ENCODE measurements at regions not wholly inside any gene's neighbourhood (a gene's known extent, or its start where the extent isn't known, plus 50 kb on each side); places are given as distances from the start of the nearest gene placed in this dataset.

DNA sequence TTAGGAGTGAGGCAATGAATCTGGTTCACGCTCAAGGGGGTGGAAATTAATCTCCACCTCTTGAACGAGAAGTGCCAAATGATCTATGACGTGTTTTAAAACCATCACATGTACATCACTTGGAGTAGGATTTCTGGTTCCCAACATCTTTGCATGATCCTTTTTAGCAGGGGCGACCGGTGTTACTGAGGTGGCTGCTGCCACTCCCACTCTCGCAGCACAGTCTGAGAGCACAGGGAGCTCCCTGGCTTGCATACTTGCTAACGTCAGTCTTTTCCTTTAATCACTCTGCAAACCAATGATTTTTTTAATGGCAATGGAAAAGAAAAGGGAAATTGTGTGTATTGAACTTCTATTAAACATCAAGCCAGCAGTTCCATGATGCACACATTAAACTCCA is 624.4 kb downstream of the IRX1 start:
- ATAC-seq, result no peak
- H3K4me1 Mint-ChIP-seq, result no peaks in the 10 kb centered on the region
- H3K9me3 Mint-ChIP-seq, result no peaks in the 10 kb centered on the region; the same call in 2 of the 3 replicates
- H3K4me2 ChIP-seq, result no peak overlapping the region
- H3K27ac Mint-ChIP-seq, result no peak overlapping the region
- peaks cover 6% of the 10 kb centered on the region; the same call in 1 of the 2 replicates for H3K9me2 ChIP-seq (ENCODE audit: insufficient read depth)
- DNase-seq (ENCODE audit: low spot score), result no peak
- no peaks in the 10 kb centered on the region for H3K36me3 ChIP-seq (ENCODE audit: insufficient read depth)
- TF ChIP-seq POLR2AphosphoS5 (IDR thresholded peaks at IDR 0.05; ENCODE audit: low read depth) (no peak), EZH2 (IDR thresholded peaks at IDR 0.05; ENCODE audit: low read depth, unreplicated experiment) (no peak)
- H4K20me1 ChIP-seq (replicated peaks; ENCODE audit: insufficient read depth), result no peaks in the 10 kb centered on the region
- H3K27me3 ChIP-seq (ENCODE audit: insufficient read depth), result peaks cover 5% of the 10 kb centered on the region; the same call in 1 of the 2 replicates
- no peak overlapping the region for H3K4me3 ChIP-seq
- no peak overlapping the region for H2AFZ ChIP-seq
- no peak overlapping the region for H3K4me3 Mint-ChIP-seq
- H3F3A ChIP-seq (replicated peaks; ENCODE audit: low read depth), result no peaks in the 10 kb centered on the region
- no peaks in the 10 kb centered on the region for H3K79me2 ChIP-seq (replicated peaks; ENCODE audit: insufficient read depth)
- H3K27me3 Mint-ChIP-seq (ENCODE audit: insufficient read depth, low read depth, poor library complexity), result peaks cover 4% of the 10 kb centered on the region
- no peaks in the 10 kb centered on the region for H3K36me3 Mint-ChIP-seq (ENCODE audit: low read depth)
- no peak overlapping the region for H3K27ac ChIP-seq (ENCODE audit: low read depth)
- no peaks in the 10 kb centered on the region for H3K4me1 ChIP-seq (ENCODE audit: insufficient read depth)

DNA sequence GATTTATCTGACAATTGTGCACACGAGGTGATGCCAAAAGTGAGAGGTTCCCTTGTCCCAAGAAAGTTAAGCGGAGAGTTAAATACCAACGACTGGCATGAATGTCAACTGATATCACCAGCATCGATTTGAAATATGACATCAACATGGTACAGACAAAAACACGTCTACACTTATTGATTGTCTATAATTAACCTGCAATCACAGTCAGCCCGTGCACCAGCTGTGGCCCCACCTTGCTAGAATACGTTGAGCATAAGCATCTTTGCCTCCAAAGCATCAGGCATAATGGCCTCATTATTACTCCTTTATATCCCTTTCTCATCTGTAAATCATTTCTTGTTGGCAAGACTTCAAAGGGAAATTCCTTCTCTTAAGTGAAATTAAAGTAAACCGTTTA is 625.4 kb downstream of the IRX1 start:
- H3K36me3 Mint-ChIP-seq (ENCODE audit: low read depth), result no peaks in the 10 kb centered on the region
- Histone ChIP-seq H3K79me2 (replicated peaks; ENCODE audit: insufficient read depth) (no peaks in the 10 kb centered on the region), H3K36me3 (ENCODE audit: insufficient read depth) (no peaks in the 10 kb centered on the region), H3K27me3 (ENCODE audit: insufficient read depth) (no peaks in the 10 kb centered on the region), H3K4me2 (no peak overlapping the region), H3F3A (replicated peaks; ENCODE audit: low read depth) (no peaks in the 10 kb centered on the region), H3K9me2 (ENCODE audit: insufficient read depth) (0 out of 2 replicates have a peak, but pooled peaks cover 5% of the 10 kb centered on the region), H4K20me1 (replicated peaks; ENCODE audit: insufficient read depth) (no peaks in the 10 kb centered on the region), H2AFZ (no peak overlapping the region), H3K4me1 (ENCODE audit: insufficient read depth) (no peaks in the 10 kb centered on the region), H3K4me3 (no peak overlapping the region), H3K27ac (ENCODE audit: low read depth) (no peak overlapping the region)
- DNase-seq (ENCODE audit: low spot score) (no peak), ATAC-seq (no peak)
- no peaks in the 10 kb centered on the region; the same call in 2 of the 3 replicates for H3K9me3 Mint-ChIP-seq
- H3K4me3 Mint-ChIP-seq, result no peak overlapping the region
- peaks cover 2% of the 10 kb centered on the region for H3K27me3 Mint-ChIP-seq (ENCODE audit: insufficient read depth, low read depth, poor library complexity)
- no peak overlapping the region for H3K27ac Mint-ChIP-seq
- H3K4me1 Mint-ChIP-seq, result no peaks in the 10 kb centered on the region
- TF ChIP-seq EZH2 (IDR thresholded peaks at IDR 0.05; ENCODE audit: low read depth, unreplicated experiment) (no peak), EZH2phosphoT487 (IDR thresholded peaks at IDR 0.05; ENCODE audit: unreplicated experiment) (no peak), ZNF114 (CRISPR knock-in tag; IDR thresholded peaks at IDR 0.05) (no peak), NANOG (IDR thresholded peaks at IDR 0.05; ENCODE audit: borderline replicate concordance) (no peak), ZNF331 (CRISPR knock-in tag; IDR thresholded peaks at IDR 0.05; ENCODE audit: low read depth) (no peak), JUNB (IDR thresholded peaks at IDR 0.05; ENCODE audit: unreplicated experiment) (no peak), STAT1 (IDR thresholded peaks at IDR 0.05; ENCODE audit: unreplicated experiment) (no peak), CREB1 (CRISPR knock-in tag; IDR thresholded peaks at IDR 0.05; ENCODE audit: low read depth) (no peak)
- TF ChIP-seq, protein P1, sequence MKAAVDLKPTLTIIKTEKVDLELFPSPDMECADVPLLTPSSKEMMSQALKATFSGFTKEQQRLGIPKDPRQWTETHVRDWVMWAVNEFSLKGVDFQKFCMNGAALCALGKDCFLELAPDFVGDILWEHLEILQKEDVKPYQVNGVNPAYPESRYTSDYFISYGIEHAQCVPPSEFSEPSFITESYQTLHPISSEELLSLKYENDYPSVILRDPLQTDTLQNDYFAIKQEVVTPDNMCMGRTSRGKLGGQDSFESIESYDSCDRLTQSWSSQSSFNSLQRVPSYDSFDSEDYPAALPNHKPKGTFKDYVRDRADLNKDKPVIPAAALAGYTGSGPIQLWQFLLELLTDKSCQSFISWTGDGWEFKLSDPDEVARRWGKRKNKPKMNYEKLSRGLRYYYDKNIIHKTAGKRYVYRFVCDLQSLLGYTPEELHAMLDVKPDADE (IDR thresholded peaks at IDR 0.05), result no peak
- TF ChIP-seq, protein P2, sequence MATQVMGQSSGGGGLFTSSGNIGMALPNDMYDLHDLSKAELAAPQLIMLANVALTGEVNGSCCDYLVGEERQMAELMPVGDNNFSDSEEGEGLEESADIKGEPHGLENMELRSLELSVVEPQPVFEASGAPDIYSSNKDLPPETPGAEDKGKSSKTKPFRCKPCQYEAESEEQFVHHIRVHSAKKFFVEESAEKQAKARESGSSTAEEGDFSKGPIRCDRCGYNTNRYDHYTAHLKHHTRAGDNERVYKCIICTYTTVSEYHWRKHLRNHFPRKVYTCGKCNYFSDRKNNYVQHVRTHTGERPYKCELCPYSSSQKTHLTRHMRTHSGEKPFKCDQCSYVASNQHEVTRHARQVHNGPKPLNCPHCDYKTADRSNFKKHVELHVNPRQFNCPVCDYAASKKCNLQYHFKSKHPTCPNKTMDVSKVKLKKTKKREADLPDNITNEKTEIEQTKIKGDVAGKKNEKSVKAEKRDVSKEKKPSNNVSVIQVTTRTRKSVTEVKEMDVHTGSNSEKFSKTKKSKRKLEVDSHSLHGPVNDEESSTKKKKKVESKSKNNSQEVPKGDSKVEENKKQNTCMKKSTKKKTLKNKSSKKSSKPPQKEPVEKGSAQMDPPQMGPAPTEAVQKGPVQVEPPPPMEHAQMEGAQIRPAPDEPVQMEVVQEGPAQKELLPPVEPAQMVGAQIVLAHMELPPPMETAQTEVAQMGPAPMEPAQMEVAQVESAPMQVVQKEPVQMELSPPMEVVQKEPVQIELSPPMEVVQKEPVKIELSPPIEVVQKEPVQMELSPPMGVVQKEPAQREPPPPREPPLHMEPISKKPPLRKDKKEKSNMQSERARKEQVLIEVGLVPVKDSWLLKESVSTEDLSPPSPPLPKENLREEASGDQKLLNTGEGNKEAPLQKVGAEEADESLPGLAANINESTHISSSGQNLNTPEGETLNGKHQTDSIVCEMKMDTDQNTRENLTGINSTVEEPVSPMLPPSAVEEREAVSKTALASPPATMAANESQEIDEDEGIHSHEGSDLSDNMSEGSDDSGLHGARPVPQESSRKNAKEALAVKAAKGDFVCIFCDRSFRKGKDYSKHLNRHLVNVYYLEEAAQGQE (IDR thresholded peaks at IDR 0.05; ENCODE audit: unreplicated experiment), result no peak
- TF ChIP-seq, protein P3, sequence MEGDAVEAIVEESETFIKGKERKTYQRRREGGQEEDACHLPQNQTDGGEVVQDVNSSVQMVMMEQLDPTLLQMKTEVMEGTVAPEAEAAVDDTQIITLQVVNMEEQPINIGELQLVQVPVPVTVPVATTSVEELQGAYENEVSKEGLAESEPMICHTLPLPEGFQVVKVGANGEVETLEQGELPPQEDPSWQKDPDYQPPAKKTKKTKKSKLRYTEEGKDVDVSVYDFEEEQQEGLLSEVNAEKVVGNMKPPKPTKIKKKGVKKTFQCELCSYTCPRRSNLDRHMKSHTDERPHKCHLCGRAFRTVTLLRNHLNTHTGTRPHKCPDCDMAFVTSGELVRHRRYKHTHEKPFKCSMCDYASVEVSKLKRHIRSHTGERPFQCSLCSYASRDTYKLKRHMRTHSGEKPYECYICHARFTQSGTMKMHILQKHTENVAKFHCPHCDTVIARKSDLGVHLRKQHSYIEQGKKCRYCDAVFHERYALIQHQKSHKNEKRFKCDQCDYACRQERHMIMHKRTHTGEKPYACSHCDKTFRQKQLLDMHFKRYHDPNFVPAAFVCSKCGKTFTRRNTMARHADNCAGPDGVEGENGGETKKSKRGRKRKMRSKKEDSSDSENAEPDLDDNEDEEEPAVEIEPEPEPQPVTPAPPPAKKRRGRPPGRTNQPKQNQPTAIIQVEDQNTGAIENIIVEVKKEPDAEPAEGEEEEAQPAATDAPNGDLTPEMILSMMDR (conservative IDR thresholded peaks at IDR 0.05; ENCODE audit: low read depth in 2 of 2), result no peak

Measured in GM23338 (cell line).